GM12892 (cell line): ENCODE measurements at regions not wholly inside any gene's neighbourhood (a gene's known extent, or its start where the extent isn't known, plus 50 kb on each side); places are given as distances from the start of the nearest gene placed in this dataset.

Source experiments
- DNase-seq: peaks from one replicate; pipeline ENCODE4 v3.0.0; 2011; ENCODE audit not compliant: insufficient read length
- FAIRE-seq: peaks from 2 replicates; lab custom pipeline; 2011; peaks lifted over from hg19 to GRCh38; lab: Jason Lieb, UNC
- POLR2A ChIP-seq: IDR thresholded peaks from 2 replicates; pipeline ENCODE4 v1.6.1; 2011; ENCODE audit warnings: low read depth, low read length, control low read depth
- POLR2AphosphoS5 ChIP-seq: IDR thresholded peaks from 2 replicates; pipeline ENCODE4 v1.6.1; 2011; ENCODE audit warnings: low read depth, low read length, control low read depth
- TAF1 ChIP-seq: IDR thresholded peaks from 2 replicates; pipeline ENCODE4 v1.6.1; 2011; ENCODE audit warnings: low read depth, mild to moderate bottlenecking, control low read depth, low read length, borderline replicate concordance

DNA sequence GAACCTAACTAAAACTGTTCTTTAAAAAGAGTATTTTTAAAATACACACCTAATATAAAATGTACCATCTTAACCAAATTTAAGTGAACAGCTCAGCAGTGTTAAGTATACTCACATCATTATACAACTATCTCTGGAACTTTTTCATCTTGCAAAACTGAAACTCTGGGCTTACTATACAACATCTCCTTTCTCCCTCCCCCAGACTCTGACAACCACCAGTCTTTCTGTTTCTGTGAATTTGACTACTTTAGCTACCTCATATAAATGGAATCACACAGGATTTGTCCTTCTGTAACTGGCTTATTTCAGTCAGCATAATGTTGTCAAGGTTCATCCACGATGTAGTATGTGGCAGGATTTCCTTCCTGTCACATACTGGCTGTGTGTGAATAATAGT is 93.5 kb downstream of the FOXD1 start:
- no peak for TF ChIP-seq TAF1
- no peak for TF ChIP-seq POLR2AphosphoS5
- TF ChIP-seq POLR2A, result no peak
- DNase-seq (no peak), FAIRE-seq (no peak)

DNA sequence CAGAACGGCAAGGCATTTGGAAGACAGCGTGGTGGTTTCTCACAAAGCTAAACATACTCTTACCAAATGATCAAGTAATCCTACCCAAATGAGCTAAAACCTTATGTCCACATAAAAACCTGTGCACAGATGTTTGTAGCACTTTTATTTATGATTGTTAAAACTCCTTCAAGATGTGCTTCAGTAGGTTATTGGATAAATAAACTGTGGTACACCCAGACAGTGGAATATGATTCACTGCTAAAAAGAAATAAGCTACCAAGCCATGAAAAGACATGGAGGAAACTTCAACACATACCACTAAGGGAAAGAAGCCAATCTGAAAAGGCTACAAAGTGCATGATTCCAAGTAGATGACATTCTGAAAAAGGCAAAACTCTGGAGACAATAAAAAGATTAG is 94.2 kb downstream of the FOXD1 start:
- DNase-seq (no peak), FAIRE-seq (no peak)
- TF ChIP-seq POLR2AphosphoS5 (no peak), POLR2A (no peak), TAF1 (no peak)

DNA sequence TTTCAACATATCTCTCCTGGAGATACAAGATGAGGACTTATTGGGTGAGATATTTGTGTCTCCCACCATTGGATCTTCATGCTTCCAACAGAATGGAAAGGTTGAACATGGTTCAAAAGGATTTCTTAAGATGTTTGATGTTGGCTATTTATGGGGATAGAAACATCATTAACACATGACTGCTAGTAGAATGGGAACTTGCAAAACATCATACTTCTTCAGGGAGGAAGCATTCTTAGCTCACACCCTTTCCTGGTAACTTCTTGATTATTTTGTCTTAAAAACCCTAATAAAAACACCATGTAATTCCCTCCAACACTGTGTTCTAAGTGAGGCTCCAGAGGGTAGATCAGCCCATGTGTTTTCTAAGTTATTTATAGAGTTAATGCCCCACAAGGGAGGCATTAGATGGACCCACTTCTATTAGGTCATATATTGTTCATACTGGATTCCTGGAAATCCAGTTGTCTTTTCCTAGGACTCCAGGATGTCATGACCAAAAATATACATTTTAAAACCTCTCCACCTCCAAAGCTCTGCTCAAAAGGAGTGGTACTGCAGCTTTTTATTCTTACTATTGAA is 95.8 kb downstream of the FOXD1 start:
- DNase-seq (no peak), FAIRE-seq (no peak)
- TF ChIP-seq POLR2A, result no peak
- TF ChIP-seq TAF1, result no peak
- TF ChIP-seq POLR2AphosphoS5, result no peak

DNA sequence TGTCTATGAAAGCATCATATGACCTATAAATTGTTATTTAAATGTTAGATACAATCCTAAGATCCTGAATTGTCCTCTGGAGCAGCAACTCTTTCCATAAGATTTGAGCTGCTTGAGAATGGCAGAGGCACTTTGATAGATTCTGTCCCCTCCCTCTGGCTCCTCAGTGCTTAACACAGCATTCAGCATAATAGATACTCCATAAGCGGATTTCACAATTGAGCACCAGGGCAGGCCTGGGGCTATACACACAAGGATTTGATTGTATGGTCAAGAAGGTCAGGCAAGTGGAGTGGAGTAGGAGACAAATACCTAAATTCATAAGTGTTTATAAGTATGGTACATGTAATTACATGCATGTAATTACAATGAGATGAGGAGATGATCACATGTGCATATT is 96.3 kb downstream of the FOXD1 start:
- no peak for DNase-seq
- no peak for FAIRE-seq

DNA sequence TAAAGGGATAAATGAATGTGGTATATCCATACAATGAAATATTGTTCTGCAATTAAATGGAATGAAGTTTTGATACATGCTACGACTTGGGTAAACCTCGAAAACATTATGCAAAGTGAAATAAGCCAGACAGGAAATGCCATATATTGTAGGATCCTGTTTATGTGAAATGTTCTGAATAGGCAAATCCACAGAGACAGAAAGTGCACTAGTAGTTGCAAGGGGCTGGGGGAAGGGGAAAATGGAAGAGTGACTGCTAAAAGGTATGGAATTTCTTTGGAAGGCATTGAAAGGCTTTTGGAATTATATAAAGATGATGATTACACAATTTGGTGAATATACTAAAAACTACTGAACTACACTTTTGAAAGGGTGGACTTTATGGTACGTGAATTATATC is 97.0 kb downstream of the FOXD1 start:
- TF ChIP-seq POLR2A, result no peak
- no peak for TF ChIP-seq POLR2AphosphoS5
- no peak for TF ChIP-seq TAF1
- FAIRE-seq (no peak), DNase-seq (no peak)

More for the DNA sequence above, 96.3 kb downstream of the FOXD1 start:
- TF ChIP-seq POLR2AphosphoS5 (no peak), POLR2A (no peak), TAF1 (no peak)

DNA sequence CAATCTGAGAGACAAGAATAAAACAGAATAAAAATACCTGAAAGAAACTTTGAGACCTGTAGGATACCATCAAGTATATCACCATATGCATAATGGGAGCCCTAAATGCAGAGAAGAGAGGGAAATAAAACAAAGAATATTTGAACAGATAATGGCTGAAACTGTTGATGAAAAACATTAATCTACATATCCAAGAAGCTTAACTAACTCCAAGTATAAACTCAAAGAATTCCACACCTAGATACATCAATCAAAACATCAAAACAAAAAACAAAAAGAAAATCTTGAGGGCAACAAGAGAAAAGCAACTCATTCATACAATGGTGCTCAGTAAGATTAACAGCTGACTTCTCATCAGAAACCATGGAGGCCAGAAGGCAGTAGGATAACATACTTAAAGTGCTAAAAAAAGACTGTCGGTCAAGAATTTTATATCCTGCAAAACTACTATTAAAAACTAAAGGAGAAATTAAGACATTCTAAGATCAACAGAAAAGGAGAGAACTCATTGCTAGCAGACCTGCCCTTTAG is 101.6 kb downstream of the FOXD1 start:
- FAIRE-seq (no peak), DNase-seq (no peak)

DNA sequence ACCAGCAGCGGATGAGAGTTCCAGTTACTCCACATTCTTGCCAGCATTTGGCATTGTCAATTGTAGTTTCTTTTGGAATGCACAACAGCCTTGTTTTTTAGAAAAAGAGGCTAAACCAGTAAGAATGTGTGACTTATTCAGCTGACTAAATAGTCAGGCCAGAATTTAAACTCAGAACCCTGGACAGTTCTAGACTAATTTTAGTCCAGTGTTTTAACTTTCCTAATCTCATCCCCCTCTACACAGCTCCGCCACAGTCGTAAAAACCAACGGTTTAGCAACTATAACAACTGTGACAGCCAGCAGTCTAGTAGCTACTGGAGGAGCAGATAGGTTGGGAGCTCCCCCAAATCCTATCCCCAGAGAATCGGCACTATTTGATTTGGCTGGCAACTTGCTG is 103.7 kb downstream of the FOXD1 start:
- DNase-seq (no peak), FAIRE-seq (no peak)
- no peak for TF ChIP-seq POLR2AphosphoS5
- TF ChIP-seq POLR2A, result no peak
- no peak for TF ChIP-seq TAF1

More for the DNA sequence above, 101.6 kb downstream of the FOXD1 start:
- TF ChIP-seq POLR2AphosphoS5 (no peak), POLR2A (no peak), TAF1 (no peak)

DNA sequence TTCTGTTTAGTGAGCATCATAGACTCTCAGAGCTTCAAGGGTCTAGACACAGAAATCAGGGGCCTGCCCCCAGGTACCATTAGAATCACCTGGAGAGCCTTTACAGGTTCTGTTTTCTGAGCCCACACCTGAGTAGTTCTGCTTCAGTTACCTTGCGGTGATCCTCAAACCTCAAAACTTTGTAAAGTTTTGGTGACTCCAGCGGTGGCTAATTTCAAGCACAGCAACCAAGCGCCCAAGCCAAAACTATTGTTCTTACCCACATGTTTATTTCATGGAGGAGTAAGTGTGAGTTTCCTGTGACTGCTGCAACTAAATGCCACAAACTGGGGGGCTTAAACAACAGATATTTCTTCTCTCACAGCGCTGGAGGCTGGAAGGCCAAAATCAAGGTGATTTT is 108.9 kb downstream of the FOXD1 start:
- no peak for FAIRE-seq
- DNase-seq, result no peak
- TF ChIP-seq TAF1 (no peak), POLR2AphosphoS5 (no peak), POLR2A (no peak)

DNA sequence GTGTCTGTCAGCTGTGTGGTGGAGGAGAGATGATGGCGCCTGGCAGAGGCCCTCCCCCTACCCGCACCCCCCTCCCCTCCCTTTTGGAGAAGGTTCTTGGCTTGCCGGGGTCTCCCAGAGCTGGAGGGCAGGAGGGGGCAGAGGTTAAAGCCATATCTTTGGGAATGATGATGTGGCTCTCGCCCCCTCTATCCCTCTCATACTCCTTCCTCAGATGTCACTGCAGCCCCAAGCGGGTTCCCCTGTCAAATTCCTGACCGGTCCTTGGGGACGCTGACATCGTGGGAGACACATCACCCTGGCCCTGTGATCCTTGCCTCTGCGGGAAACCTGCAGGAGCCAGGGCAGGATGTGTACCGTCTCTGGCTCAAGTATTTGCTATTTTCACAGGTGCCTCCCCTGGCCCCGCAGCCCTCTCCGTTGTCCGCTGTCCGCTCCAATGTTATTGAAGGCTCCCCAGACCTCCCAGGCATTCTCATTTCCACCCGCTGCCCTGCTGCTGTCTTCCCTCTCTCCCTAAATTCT is 109.5 kb downstream of the FOXD1 start:
- TF ChIP-seq POLR2AphosphoS5, result no peak
- TF ChIP-seq POLR2A, result no peak
- TF ChIP-seq TAF1, result no peak
- FAIRE-seq (no peak), DNase-seq (no peak)

DNA sequence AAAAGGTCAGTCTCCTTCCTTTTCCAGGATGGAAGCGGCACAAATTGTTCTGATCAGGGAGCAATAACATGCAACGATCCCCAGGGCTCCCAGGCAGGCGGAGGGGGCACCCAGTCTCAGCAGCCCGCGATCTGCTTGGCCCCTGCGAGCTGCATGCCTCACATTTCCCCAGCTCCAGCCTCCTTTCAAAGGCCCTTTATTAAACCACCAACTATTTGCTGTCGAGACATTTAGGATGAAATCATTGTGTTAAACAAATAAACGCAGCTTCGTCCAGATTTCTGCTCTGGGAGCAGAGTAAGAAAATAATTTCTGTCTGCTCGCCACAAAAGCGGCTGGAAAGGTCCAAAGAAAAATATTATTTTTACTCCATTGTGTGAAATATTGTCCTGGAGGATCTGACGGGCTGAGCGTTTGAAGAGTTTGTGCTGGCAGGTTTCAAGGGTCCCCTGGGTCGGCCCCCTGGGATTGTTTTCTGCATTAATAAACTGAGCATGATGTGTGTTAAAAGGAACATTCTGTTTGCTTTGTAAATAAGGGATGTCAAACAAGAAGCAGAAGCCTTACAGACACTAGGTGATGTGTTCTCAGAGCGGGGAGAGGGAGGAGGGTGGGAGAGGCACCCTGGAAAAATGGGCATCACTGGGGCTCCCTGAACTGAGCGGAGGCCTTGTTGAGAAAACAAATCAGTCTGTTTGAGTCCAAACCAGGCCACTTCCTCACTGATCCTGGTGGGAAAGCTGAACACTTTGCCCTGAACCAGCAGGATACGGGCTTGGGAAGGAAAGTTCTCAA is 110.1 kb downstream of the FOXD1 start:
- FAIRE-seq (no peak), DNase-seq (no peak)
- TF ChIP-seq POLR2AphosphoS5 (no peak), TAF1 (no peak), POLR2A (no peak)

DNA sequence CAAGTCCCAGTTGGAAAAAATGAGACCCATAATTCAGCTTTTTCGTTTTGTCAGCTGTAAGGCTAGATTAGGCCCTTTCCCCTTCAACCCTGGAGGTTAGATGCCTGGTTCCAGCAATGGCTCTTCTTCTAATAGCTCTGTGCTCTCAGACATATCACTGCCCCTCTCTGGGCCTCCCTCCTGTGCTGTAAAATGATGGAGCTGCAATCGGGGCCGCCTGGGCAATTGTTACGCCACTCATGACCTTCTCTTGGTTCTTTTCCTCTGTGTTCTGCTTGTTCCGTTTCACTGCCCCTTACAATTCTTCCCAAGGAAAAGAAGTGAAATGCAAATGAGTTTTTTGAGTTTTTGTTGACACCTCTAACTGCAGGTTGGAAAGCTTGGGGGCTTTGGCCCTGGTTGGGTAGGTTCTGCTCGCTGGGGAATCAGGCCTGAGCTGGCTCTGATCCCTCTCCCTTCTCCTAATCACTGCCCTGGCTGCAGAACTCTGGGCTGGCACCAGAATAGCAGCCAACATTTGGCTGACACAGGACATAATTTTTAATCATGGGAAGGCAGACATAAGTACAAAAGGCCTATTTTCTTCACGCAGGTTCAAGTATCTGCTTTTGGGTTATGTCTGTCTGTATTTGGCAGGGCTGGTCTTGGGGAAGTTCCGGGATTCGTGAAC is 110.9 kb downstream of the FOXD1 start:
- no peak for DNase-seq
- no peak for TF ChIP-seq POLR2A
- no peak for TF ChIP-seq POLR2AphosphoS5
- TF ChIP-seq TAF1, result no peak

More for the DNA sequence above, 110.9 kb downstream of the FOXD1 start:
- FAIRE-seq, result no peak
